ENCODE measurements at regions not wholly inside any gene's neighbourhood (a gene's known extent, or its start where the extent isn't known, plus 50 kb on each side); places are given as distances from the start of the nearest gene placed in this dataset.

- Histone ChIP-seq H3K27ac (ENCODE audit: low read depth, low read length) (no peak overlapping the region), H3K9me3 (ENCODE audit: low read depth, low read length) (no peaks in the 10 kb centered on the region), H4K20me1 (ENCODE audit: insufficient read depth, low read length) (no peaks in the 10 kb centered on the region), H2AFZ (ENCODE audit: low read length) (no peak overlapping the region), H3K4me1 (ENCODE audit: insufficient read depth, low read length) (no peaks in the 10 kb centered on the region), H3K36me3 (ENCODE audit: insufficient read depth, low read length) (no peaks in the 10 kb centered on the region), H3K4me2 (ENCODE audit: insufficient read depth, low read length) (no peak overlapping the region), H3K4me3 (ENCODE audit: insufficient read depth, low read length) (no peak overlapping the region), H3K79me2 (ENCODE audit: insufficient read depth, low read length) (no peaks in the 10 kb centered on the region), H3K27me3 (ENCODE audit: insufficient read depth, low read length) (no peaks in the 10 kb centered on the region)
- DNase-seq (ENCODE audit: insufficient read length, low spot score, missing footprints): no peak
- TF ChIP-seq CTCF (IDR thresholded peaks at IDR 0.05; ENCODE audit: extremely low read depth, low read depth, low read length): no peak
These were observed 220.6 kb upstream of the CPXCR1 start for GRCh38 chrX:88526385-88526784.

DNA sequence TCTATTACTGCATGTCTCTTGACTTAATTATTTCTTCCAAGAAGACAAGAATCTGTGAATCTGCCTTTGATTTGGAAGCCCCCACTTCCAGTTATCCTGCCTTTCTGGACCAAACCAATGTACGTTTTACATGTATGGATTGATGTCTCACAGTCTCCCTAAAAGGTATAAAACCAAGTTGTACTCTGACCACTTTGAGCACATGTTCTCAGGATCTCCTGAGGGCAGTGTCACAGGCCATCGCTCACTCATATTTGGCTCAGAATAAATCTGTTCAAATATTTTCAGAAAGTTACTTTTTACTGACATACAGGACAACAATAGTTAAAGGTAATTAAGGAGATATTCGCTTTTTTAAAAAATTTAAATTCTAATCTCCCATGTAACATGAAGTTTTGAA lies 188.6 kb upstream of the CPXCR1 start:
- Histone ChIP-seq H3K36me3 (ENCODE audit: insufficient read depth, low read length) (no peaks in the 10 kb centered on the region), H2AFZ (ENCODE audit: low read length) (no peak overlapping the region)
- TF ChIP-seq CTCF (IDR thresholded peaks at IDR 0.05; ENCODE audit: extremely low read depth, low read depth, low read length): no peak

GRCh38 chrX:88560673-88561330 lies 186.2 kb upstream of the CPXCR1 start:
- Histone ChIP-seq H3K27me3 (ENCODE audit: insufficient read depth, low read length) (no peaks in the 10 kb centered on the region), H3K79me2 (ENCODE audit: insufficient read depth, low read length) (no peaks in the 10 kb centered on the region), H3K27ac (ENCODE audit: low read depth, low read length) (no peak overlapping the region), H3K4me2 (ENCODE audit: insufficient read depth, low read length) (no peak overlapping the region), H3K4me3 (ENCODE audit: insufficient read depth, low read length) (no peak overlapping the region), H3K9me3 (ENCODE audit: low read depth, low read length) (peaks cover 2% of the 10 kb centered on the region), H3K36me3 (ENCODE audit: insufficient read depth, low read length) (no peaks in the 10 kb centered on the region), H3K4me1 (ENCODE audit: insufficient read depth, low read length) (no peaks in the 10 kb centered on the region), H4K20me1 (ENCODE audit: insufficient read depth, low read length) (no peaks in the 10 kb centered on the region), H2AFZ (ENCODE audit: low read length) (no peak overlapping the region)
- DNase-seq (ENCODE audit: insufficient read length, low spot score, missing footprints): no peak
- TF ChIP-seq CTCF (IDR thresholded peaks at IDR 0.05; ENCODE audit: extremely low read depth, low read depth, low read length): no peak

More for the DNA sequence above, 188.6 kb upstream of the CPXCR1 start:
- no peak overlapping the region for H3K4me2 ChIP-seq (ENCODE audit: insufficient read depth, low read length)
- H3K9me3 ChIP-seq (ENCODE audit: low read depth, low read length): no peaks in the 10 kb centered on the region
- H3K4me3 ChIP-seq (ENCODE audit: insufficient read depth, low read length): no peak overlapping the region
- H3K79me2 ChIP-seq (ENCODE audit: insufficient read depth, low read length): no peaks in the 10 kb centered on the region
- no peak for DNase-seq (ENCODE audit: insufficient read length, low spot score, missing footprints)
- no peaks in the 10 kb centered on the region for H4K20me1 ChIP-seq (ENCODE audit: insufficient read depth, low read length)
- no peaks in the 10 kb centered on the region for H3K27me3 ChIP-seq (ENCODE audit: insufficient read depth, low read length)
- H3K4me1 ChIP-seq (ENCODE audit: insufficient read depth, low read length): no peaks in the 10 kb centered on the region
- H3K27ac ChIP-seq (ENCODE audit: low read depth, low read length): no peak overlapping the region

DNA sequence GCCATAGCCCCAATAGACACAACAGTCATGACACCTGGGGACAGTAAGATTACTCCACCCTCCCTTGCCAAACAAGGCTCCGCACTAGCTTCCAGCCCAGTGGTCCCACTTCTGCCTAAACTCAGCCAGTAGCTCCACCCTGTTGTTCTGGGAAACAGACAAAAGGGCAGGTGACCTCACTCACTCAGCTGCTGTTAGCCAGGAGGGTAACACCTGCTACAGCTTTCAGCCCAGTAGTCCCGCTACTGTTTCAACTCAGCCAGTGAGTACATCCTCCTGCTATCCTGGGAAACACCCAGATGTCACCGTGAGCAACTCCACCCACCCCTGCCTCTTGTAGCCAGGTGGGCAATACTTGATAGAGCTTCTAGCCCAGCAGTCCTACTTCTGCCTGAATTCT lies 162.7 kb upstream of the CPXCR1 start:
- no peak for TF ChIP-seq CTCF (IDR thresholded peaks at IDR 0.05; ENCODE audit: extremely low read depth, low read depth, low read length)

More for the DNA sequence above, 162.7 kb upstream of the CPXCR1 start:
- Histone ChIP-seq H3K4me3 (ENCODE audit: insufficient read depth, low read length) (no peak overlapping the region), H4K20me1 (ENCODE audit: insufficient read depth, low read length) (no peaks in the 10 kb centered on the region), H3K9me3 (ENCODE audit: low read depth, low read length) (peaks cover 8% of the 10 kb centered on the region), H3K36me3 (ENCODE audit: insufficient read depth, low read length) (no peaks in the 10 kb centered on the region), H3K4me1 (ENCODE audit: insufficient read depth, low read length) (no peaks in the 10 kb centered on the region), H3K27ac (ENCODE audit: low read depth, low read length) (no peak overlapping the region), H3K79me2 (ENCODE audit: insufficient read depth, low read length) (no peaks in the 10 kb centered on the region), H3K4me2 (ENCODE audit: insufficient read depth, low read length) (no peak overlapping the region), H2AFZ (ENCODE audit: low read length) (no peak overlapping the region), H3K27me3 (ENCODE audit: insufficient read depth, low read length) (no peaks in the 10 kb centered on the region)
- peak; percentile 11 for DNase-seq (ENCODE audit: insufficient read length, low spot score, missing footprints)

Measured in osteoblast (primary cell).